SK-N-SH treated with all-trans-retinoic acid at 6 μM for 48 hours (cell line): ENCODE measurements at regions not wholly inside any gene's neighbourhood (a gene's known extent, or its start where the extent isn't known, plus 50 kb on each side); places are given as distances from the start of the nearest gene placed in this dataset.

Experiments used
- ARNTL ChIP-seq: fragments of 450-650 bp; formaldehyde crosslinking; IDR thresholded peaks from 2 replicates; pipeline ENCODE4 v1.5.0; 2020; ENCODE audit warnings: low read depth, mild to moderate bottlenecking, moderate library complexity, borderline replicate concordance
- CREB5 ChIP-seq: fragments of 250-450 bp; sonication (Bioruptor Pico); IDR thresholded peaks from 2 replicates; pipeline ENCODE4 v1.5.1; 2020; ENCODE audit warnings: low read depth, mild to moderate bottlenecking, moderate library complexity
- CSDC2 ChIP-seq: fragments of 250-450 bp; sonication (Bioruptor Pico); IDR thresholded peaks from 2 replicates; pipeline ENCODE4 v1.5.0; 2020; ENCODE audit warnings: mild to moderate bottlenecking, moderate library complexity
- ISL1 ChIP-seq: fragments of 250-450 bp; sonication (Bioruptor Pico); IDR thresholded peaks from 2 replicates; pipeline ENCODE4 v2.1.2; 2022; ENCODE audit warnings: mild to moderate bottlenecking, moderate library complexity
- RARB ChIP-seq: fragments of 250-450 bp; sonication (Bioruptor Pico); IDR thresholded peaks from 2 replicates; pipeline ENCODE4 v1.8.0; 2021; ENCODE audit warnings: mild to moderate bottlenecking, moderate library complexity
- SNAI2 ChIP-seq: fragments of 250-450 bp; sonication (Bioruptor Pico); IDR thresholded peaks from 2 replicates; pipeline ENCODE4 v1.5.0; 2020; ENCODE audit warnings: mild to moderate bottlenecking, moderate library complexity
- ZFP3 ChIP-seq: fragments of 250-450 bp; sonication (Bioruptor Pico); IDR thresholded peaks from 2 replicates; pipeline ENCODE4 v1.5.0; 2020; ENCODE audit warnings: mild to moderate bottlenecking, moderate library complexity
- ZFP30 ChIP-seq: fragments of 450-650 bp; formaldehyde crosslinking; IDR thresholded peaks from 2 replicates; pipeline ENCODE4 v1.5.0; 2022; ENCODE audit warnings: mild to moderate bottlenecking, moderate library complexity
- ZNF565 ChIP-seq: fragments of 450-650 bp; formaldehyde crosslinking; conservative IDR thresholded peaks from 2 replicates; pipeline ENCODE4 v1.5.0; 2020; ENCODE audit warnings: low read depth, mild to moderate bottlenecking, moderate library complexity
- ZNF70 ChIP-seq: fragments of 450-650 bp; formaldehyde crosslinking; IDR thresholded peaks from 2 replicates; pipeline ENCODE4 v1.5.0; 2020; ENCODE audit warnings: mild to moderate bottlenecking, moderate library complexity
- ZNF8 ChIP-seq: fragments of 450-650 bp; formaldehyde crosslinking; IDR thresholded peaks from 2 replicates; pipeline ENCODE4 v1.5.0; 2020; ENCODE audit warnings: mild to moderate bottlenecking, moderate library complexity
- TF ChIP-seq, protein P1 (sequence below): fragments of 250-450 bp; sonication (Bioruptor Pico); IDR thresholded peaks from 2 replicates; pipeline ENCODE4 v1.8.0; 2021; ENCODE audit warnings: low read depth, mild to moderate bottlenecking, moderate library complexity, borderline replicate concordance

DNA sequence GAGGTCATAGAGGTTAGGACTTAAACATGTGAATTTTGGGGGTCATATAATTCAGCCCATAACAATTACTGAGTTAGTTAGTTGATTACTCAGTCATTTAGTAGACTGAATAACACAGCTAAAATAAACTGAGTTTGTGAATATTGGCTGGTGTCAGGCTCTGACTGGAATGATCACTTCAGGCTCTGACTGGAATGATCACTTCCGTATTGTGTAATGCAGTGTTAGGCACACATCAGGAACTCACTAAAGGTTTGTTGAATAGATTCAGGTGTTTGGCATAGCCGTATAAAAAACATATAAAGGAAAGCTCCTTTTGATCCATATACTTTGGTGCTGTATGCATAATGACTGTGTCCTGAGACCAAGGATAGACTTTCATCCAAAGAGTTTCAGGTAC, 610.5 kb downstream of the INSC start:
- TF ChIP-seq ZFP3: no peak
- no peak for TF ChIP-seq CSDC2 (CRISPR knock-in tag)
- TF ChIP-seq ISL1 (CRISPR knock-in tag): no peak
- no peak for TF ChIP-seq RARB
- TF ChIP-seq CREB5 (CRISPR knock-in tag): no peak
- no peak for TF ChIP-seq ZNF70 (CRISPR knock-in tag)
- TF ChIP-seq ZNF565 (CRISPR knock-in tag): no peak
- no peak for TF ChIP-seq ZNF8
- TF ChIP-seq SNAI2 (CRISPR knock-in tag): no peak
- TF ChIP-seq ARNTL (CRISPR knock-in tag): no peak
- TF ChIP-seq, protein P1, sequence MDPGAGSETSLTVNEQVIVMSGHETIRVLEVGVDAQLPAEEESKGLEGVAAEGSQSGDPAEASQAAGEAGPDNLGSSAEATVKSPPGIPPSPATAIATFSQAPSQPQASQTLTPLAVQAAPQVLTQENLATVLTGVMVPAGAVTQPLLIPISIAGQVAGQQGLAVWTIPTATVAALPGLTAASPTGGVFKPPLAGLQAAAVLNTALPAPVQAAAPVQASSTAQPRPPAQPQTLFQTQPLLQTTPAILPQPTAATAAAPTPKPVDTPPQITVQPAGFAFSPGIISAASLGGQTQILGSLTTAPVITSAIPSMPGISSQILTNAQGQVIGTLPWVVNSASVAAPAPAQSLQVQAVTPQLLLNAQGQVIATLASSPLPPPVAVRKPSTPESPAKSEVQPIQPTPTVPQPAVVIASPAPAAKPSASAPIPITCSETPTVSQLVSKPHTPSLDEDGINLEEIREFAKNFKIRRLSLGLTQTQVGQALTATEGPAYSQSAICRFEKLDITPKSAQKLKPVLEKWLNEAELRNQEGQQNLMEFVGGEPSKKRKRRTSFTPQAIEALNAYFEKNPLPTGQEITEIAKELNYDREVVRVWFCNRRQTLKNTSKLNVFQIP: no peak
- TF ChIP-seq ZFP30: no peak
